HUES64 (cell line): ENCODE measurements at regions not wholly inside any gene's neighbourhood (a gene's known extent, or its start where the extent isn't known, plus 50 kb on each side); places are given as distances from the start of the nearest gene placed in this dataset.

Source experiments
- H3K27ac ChIP-seq: 2 replicates; pipeline ENCODE4 v1.7.0; 2013; ENCODE audit warnings: low read depth, low read length, inconsistent platforms
- H3K27me3 ChIP-seq: 2 replicates; pipeline ENCODE4 v1.6.1; 2013; ENCODE audit warnings: mild to moderate bottlenecking, low read length; ENCODE audit not compliant: insufficient read depth
- H3K36me3 ChIP-seq: 2 replicates; pipeline ENCODE4 v1.6.1; 2013; ENCODE audit warnings: mild to moderate bottlenecking, low read length; ENCODE audit not compliant: insufficient read depth
- H3K4me1 ChIP-seq: 2 replicates; pipeline ENCODE4 v1.6.1; 2013; ENCODE audit warnings: mild to moderate bottlenecking, low read length, moderate library complexity; ENCODE audit not compliant: insufficient read depth
- H3K4me3 ChIP-seq: 2 replicates; pipeline ENCODE4 v1.5.1; 2013; ENCODE audit warnings: mild to moderate bottlenecking, low read length, moderate library complexity
- H3K9ac ChIP-seq: 2 replicates; pipeline ENCODE4 v1.6.1; 2013; ENCODE audit warnings: mild to moderate bottlenecking, low read depth, low read length
- H3K9me3 ChIP-seq: 2 replicates; pipeline ENCODE4 v1.6.1; 2013; ENCODE audit warnings: low read depth, low read length; ENCODE audit not compliant: insufficient read depth
- WGBS: fragments of 150-250, 120-280 bp; methylation state at CpG from one replicate; pipeline ENCODE4 v1.1.7; 2013; ENCODE audit warnings: missing lambda C conversion rate; 5-methylcytosine and 5-hydroxymethylcytosine counted together

- 81% methylated on average over 11 of the region's 11 CpGs for WGBS
- Histone ChIP-seq H3K9me3 (peaks cover 3% of the 10 kb centered on the region; the same call in 1 of the 2 replicates), H3K27ac (no peak overlapping the region), H3K27me3 (no peaks in the 10 kb centered on the region; the same call in 1 of the 2 replicates), H3K36me3 (no peaks in the 10 kb centered on the region), H3K4me3 (no peak overlapping the region), H3K4me1 (peaks cover 3% of the 10 kb centered on the region; the same call in 1 of the 2 replicates), H3K9ac (no peak overlapping the region)
Observed at GRCh38 chr12:67442347-67442841, 173.2 kb downstream of the CAND1 start.

GRCh38 chr12:67442896-67443295 lies 173.7 kb downstream of the CAND1 start:
- Histone ChIP-seq H3K4me3 (no peak overlapping the region), H3K27me3 (no peaks in the 10 kb centered on the region; the same call in 1 of the 2 replicates), H3K9ac (no peak overlapping the region), H3K9me3 (peaks cover 3% of the 10 kb centered on the region; the same call in 1 of the 2 replicates), H3K4me1 (peaks cover 3% of the 10 kb centered on the region; the same call in 1 of the 2 replicates), H3K36me3 (no peaks in the 10 kb centered on the region), H3K27ac (no peak overlapping the region)
- 84% methylated on average over 8 of the region's 8 CpGs for WGBS

GRCh38 chr12:67444542-67444941 lies 175.4 kb downstream of the CAND1 start:
- Histone ChIP-seq H3K9me3 (peaks cover 3% of the 10 kb centered on the region; the same call in 1 of the 2 replicates), H3K4me1 (peaks cover 3% of the 10 kb centered on the region; the same call in 1 of the 2 replicates), H3K27me3 (peaks cover 4% of the 10 kb centered on the region; the same call in 1 of the 2 replicates), H3K4me3 (no peak overlapping the region), H3K9ac (no peak overlapping the region), H3K27ac (no peak overlapping the region), H3K36me3 (no peaks in the 10 kb centered on the region)
- WGBS, result 92% methylated on average over 5 of the region's 5 CpGs

GRCh38 chr12:67446716-67447115 lies 177.6 kb downstream of the CAND1 start:
- no peak overlapping the region for H3K27ac ChIP-seq
- H3K4me1 ChIP-seq, result peaks cover 3% of the 10 kb centered on the region; the same call in 1 of the 2 replicates
- no peaks in the 10 kb centered on the region for H3K36me3 ChIP-seq
- H3K27me3 ChIP-seq, result peaks cover 4% of the 10 kb centered on the region; the same call in 1 of the 2 replicates
- WGBS, result 83% methylated on average over 5 of the region's 5 CpGs
- no peak overlapping the region for H3K4me3 ChIP-seq
- H3K9ac ChIP-seq, result no peak overlapping the region
- peaks cover 3% of the 10 kb centered on the region; the same call in 1 of the 2 replicates for H3K9me3 ChIP-seq

GRCh38 chr12:67447180-67447579 lies 178.0 kb downstream of the CAND1 start:
- peaks cover 4% of the 10 kb centered on the region; the same call in 1 of the 2 replicates for H3K27me3 ChIP-seq
- H3K4me1 ChIP-seq, result peaks cover under 1% of the 10 kb centered on the region; the same call in 1 of the 2 replicates
- no peak overlapping the region for H3K4me3 ChIP-seq
- H3K36me3 ChIP-seq, result no peaks in the 10 kb centered on the region
- no peak overlapping the region for H3K27ac ChIP-seq
- peaks cover 3% of the 10 kb centered on the region; the same call in 1 of the 2 replicates for H3K9me3 ChIP-seq
- no peak overlapping the region for H3K9ac ChIP-seq

- Histone ChIP-seq H3K9ac (no peak overlapping the region), H3K4me1 (no peaks in the 10 kb centered on the region), H3K4me3 (no peak overlapping the region)
Observed at GRCh38 chr12:67449591-67450052, 180.5 kb downstream of the CAND1 start.

GRCh38 chr12:67450441-67450840 lies 181.3 kb downstream of the CAND1 start:
- H3K4me1 ChIP-seq, result no peaks in the 10 kb centered on the region

More at GRCh38 chr12:67449591-67450052, 180.5 kb downstream of the CAND1 start:
- Histone ChIP-seq H3K27me3 (peaks cover 4% of the 10 kb centered on the region; the same call in 1 of the 2 replicates), H3K9me3 (peaks cover 2% of the 10 kb centered on the region; the same call in 1 of the 2 replicates), H3K36me3 (no peaks in the 10 kb centered on the region), H3K27ac (no peak overlapping the region)
- 90% methylated on average over 6 of the region's 6 CpGs for WGBS

GRCh38 chr12:67451206-67451605 lies 182.0 kb downstream of the CAND1 start:
- Histone ChIP-seq H3K4me3 (no peak overlapping the region), H3K27ac (no peak overlapping the region), H3K9ac (no peak overlapping the region), H3K36me3 (no peaks in the 10 kb centered on the region), H3K27me3 (peaks cover 4% of the 10 kb centered on the region; the same call in 1 of the 2 replicates), H3K9me3 (no peaks in the 10 kb centered on the region), H3K4me1 (0 out of 2 replicates have a peak, but pooled peaks cover 2% of the 10 kb centered on the region)
- 88% methylated on average over 4 of the region's 4 CpGs for WGBS

More at GRCh38 chr12:67450441-67450840, 181.3 kb downstream of the CAND1 start:
- 86% methylated on average over 4 of the region's 4 CpGs for WGBS
- Histone ChIP-seq H3K36me3 (no peaks in the 10 kb centered on the region), H3K4me3 (no peak overlapping the region), H3K27ac (no peak overlapping the region), H3K9me3 (no peaks in the 10 kb centered on the region), H3K9ac (no peak overlapping the region), H3K27me3 (peaks cover 4% of the 10 kb centered on the region; the same call in 1 of the 2 replicates)

GRCh38 chr12:67452119-67452805 lies 183.1 kb downstream of the CAND1 start:
- H3K27ac ChIP-seq, result no peak overlapping the region
- H3K9me3 ChIP-seq, result no peaks in the 10 kb centered on the region
- H3K4me1 ChIP-seq, result 0 out of 2 replicates have a peak, but pooled peaks cover 5% of the 10 kb centered on the region
- peaks cover 4% of the 10 kb centered on the region; the same call in 1 of the 2 replicates for H3K27me3 ChIP-seq
- H3K36me3 ChIP-seq, result no peaks in the 10 kb centered on the region
- no peak overlapping the region for H3K9ac ChIP-seq
- H3K4me3 ChIP-seq, result no peak overlapping the region
- 88% methylated on average over 7 of the region's 7 CpGs for WGBS

- Histone ChIP-seq H3K9me3 (no peaks in the 10 kb centered on the region), H3K9ac (no peak overlapping the region), H3K4me1 (0 out of 2 replicates have a peak, but pooled peaks cover 5% of the 10 kb centered on the region), H3K27ac (no peak overlapping the region), H3K4me3 (no peak overlapping the region), H3K36me3 (no peaks in the 10 kb centered on the region), H3K27me3 (peaks cover 3% of the 10 kb centered on the region; the same call in 1 of the 2 replicates)
- WGBS, result 66% methylated on average over 3 of the region's 3 CpGs
Observed at GRCh38 chr12:67453191-67453590, 184.0 kb downstream of the CAND1 start.

GRCh38 chr12:67455236-67455635 lies 186.1 kb downstream of the CAND1 start:
- no peak overlapping the region for H3K4me3 ChIP-seq
- WGBS, result 85% methylated on average over 6 of the region's 6 CpGs
- no peaks in the 10 kb centered on the region for H3K9me3 ChIP-seq
- H3K36me3 ChIP-seq, result no peaks in the 10 kb centered on the region
- no peaks in the 10 kb centered on the region for H3K27me3 ChIP-seq
- H3K27ac ChIP-seq, result no peak overlapping the region
- H3K4me1 ChIP-seq, result 0 out of 2 replicates have a peak, but pooled peaks cover 5% of the 10 kb centered on the region
- H3K9ac ChIP-seq, result no peak overlapping the region
